LHCN-M2 (cell line): ENCODE measurements at regions not wholly inside any gene's neighbourhood (a gene's known extent, or its start where the extent isn't known, plus 50 kb on each side); places are given as distances from the start of the nearest gene placed in this dataset.
"Not testable (repeated sequence)": the region's sequence is repeated elsewhere in the genome, so short reads cannot be mapped to it uniquely, and the experiment has no call there.

Source experiments
- DNase-seq: peaks from one replicate; pipeline ENCODE4 v3.0.0-alpha.2; 2012; ENCODE audit warnings: low read depth

GRCh38 chr6:6940031-6941025, 167.4 kb upstream of the RREB1 start:
- DNase-seq: no peak

- no peak for DNase-seq
Observed at GRCh38 chr6:6941201-6941600, 166.6 kb upstream of the RREB1 start.

- DNase-seq: no peak
Observed at GRCh38 chr6:6942091-6942490, 165.7 kb upstream of the RREB1 start.

- DNase-seq: peak; percentile 87
Observed at GRCh38 chr6:6942831-6943230, 164.9 kb upstream of the RREB1 start.

- DNase-seq: no peak
Observed at GRCh38 chr6:6943421-6943820, 164.3 kb upstream of the RREB1 start.

- no peak for DNase-seq
Observed at GRCh38 chr6:6946206-6947155, 161.3 kb upstream of the RREB1 start.

GRCh38 chr6:6950373-6951145, 157.2 kb upstream of the RREB1 start:
- no peak for DNase-seq

GRCh38 chr6:6951355-6951754, 156.4 kb upstream of the RREB1 start:
- DNase-seq: no peak

- DNase-seq: no peak
Observed at GRCh38 chr6:6952484-6952883, 155.3 kb upstream of the RREB1 start.

GRCh38 chr6:6952927-6953326, 154.8 kb upstream of the RREB1 start:
- not testable (repeated sequence) for DNase-seq

GRCh38 chr6:6960571-6961251, 147.1 kb upstream of the RREB1 start:
- DNase-seq: no peak

- DNase-seq: no peak
Observed at GRCh38 chr6:6962086-6962485, 145.7 kb upstream of the RREB1 start.

GRCh38 chr6:6962699-6963098, 145.1 kb upstream of the RREB1 start:
- DNase-seq: no peak

GRCh38 chr6:6963390-6963789, 144.4 kb upstream of the RREB1 start:
- DNase-seq: not testable (repeated sequence)

GRCh38 chr6:6964675-6965074, 143.1 kb upstream of the RREB1 start:
- DNase-seq: no peak

- no peak for DNase-seq
Observed at GRCh38 chr6:6966127-6966526, 141.6 kb upstream of the RREB1 start.

GRCh38 chr6:6966569-6966968, 141.2 kb upstream of the RREB1 start:
- DNase-seq: no peak

GRCh38 chr6:6968357-6968730, 139.4 kb upstream of the RREB1 start:
- DNase-seq: no peak

- DNase-seq: no peak
Observed at GRCh38 chr6:6968731-6969552, 138.8 kb upstream of the RREB1 start.

- no peak for DNase-seq
Observed at GRCh38 chr6:6969761-6970223, 138.0 kb upstream of the RREB1 start.
